ENCODE measurements at regions not wholly inside any gene's neighbourhood (a gene's known extent, or its start where the extent isn't known, plus 50 kb on each side); places are given as distances from the start of the nearest gene placed in this dataset.

- TF ChIP-seq CTCF (conservative IDR thresholded peaks at IDR 0.05; ENCODE audit: low read depth, low read length) = no peak
- no peak for TF ChIP-seq EZH2 (IDR thresholded peaks at IDR 0.05; ENCODE audit: borderline replicate concordance, low read depth, low read length, poor library complexity, severe bottlenecking)
Observed at GRCh38 chr4:162782778-162783525, 383.7 kb downstream of the NAF1 start.

All from A673 (cell line).